ENCODE measurements at regions not wholly inside any gene's neighbourhood (a gene's known extent, or its start where the extent isn't known, plus 50 kb on each side); places are given as distances from the start of the nearest gene placed in this dataset.
A peak's percentile ranks its signal among the peaks of the same experiment; 100 is the strongest.

- Histone ChIP-seq H3K27ac (ENCODE audit: extremely low read length, insufficient read depth, low read length) (no peak overlapping the region), H3K4me2 (ENCODE audit: low read depth, low read length) (no peak overlapping the region), H4K20me1 (ENCODE audit: insufficient read depth, low read length) (no peaks in the 10 kb centered on the region), H2AFZ (ENCODE audit: low read length) (no peak overlapping the region), H3K4me1 (ENCODE audit: insufficient read depth, low read length) (peaks cover 75% of the 10 kb centered on the region), H3K9me3 (ENCODE audit: low read length) (no peaks in the 10 kb centered on the region), H3K27me3 (ENCODE audit: control insufficient read depth in 1 of 2, insufficient read depth in 2 of 2, low read length in 2 of 2) (no peaks in the 10 kb centered on the region), H3K36me3 (replicated peaks in 1 of 2; ENCODE audit: control insufficient read depth in 1 of 2, insufficient read depth in 2 of 2, low read length in 2 of 2) (no peaks in the 10 kb centered on the region), H3K9ac (ENCODE audit: insufficient read depth, low read depth, low read length) (no peak overlapping the region), H3K4me3 (replicated peaks in 1 of 3; ENCODE audit: insufficient read depth in 1 of 3, low read depth in 2 of 3, low read length in 3 of 3) (no peak overlapping the region), H3K79me2 (ENCODE audit: insufficient read depth, low read length) (no peaks in the 10 kb centered on the region)
- ChIA-PET CTCF (ENCODE audit: low intra/inter-chr PET ratio, low total read pairs) (no interaction called here), POLR2A (interaction anchor here (6.6 kb wide), 1 partner anchor 18 kb away, joined by 45 read pairs; no protein-coding TSS in a partner anchor)
- 0 out of 2 replicates have a peak, but pooled peaks have one; percentile 35 for TF ChIP-seq ZNF891 (CRISPR knock-in tag; IDR thresholded peaks at IDR 0.05)
- TF ChIP-seq FOXC1 (CRISPR knock-in tag; IDR thresholded peaks at IDR 0.05; ENCODE audit: borderline replicate concordance): no peak
- BruUV-seq (replicated peaks): no TSS peak
- intact Hi-C loops (cut with micrococcal nuclease; ENCODE audit: unreplicated experiment) (no loop called here), in situ Hi-C loops (cut with HindIII; ENCODE audit: extremely low pct_ligation_motif_present, low pct_unique_long_range_greater_than_20kb) (loop anchor here (25.0 kb wide), 1 partner anchor 103 kb away; the partner anchor contains the start of gene ERRFI1)
- 99% methylated on average over 11 of the region's 11 CpGs for WGBS (ENCODE audit: low lambda C conversion rate)
- DNase-seq (ENCODE audit: low spot score) (no peak), FAIRE-seq (no peak), ATAC-seq (no peak)
These were observed 113.8 kb upstream of the ERRFI1 start for GRCh38 chr1:8139941-8140340.

- H3K27me3 ChIP-seq (ENCODE audit: control insufficient read depth in 1 of 2, insufficient read depth in 2 of 2, low read length in 2 of 2): no peaks in the 10 kb centered on the region
- H3K36me3 ChIP-seq (replicated peaks in 1 of 2; ENCODE audit: control insufficient read depth in 1 of 2, insufficient read depth in 2 of 2, low read length in 2 of 2): no peaks in the 10 kb centered on the region
- ATAC-seq (no peak), FAIRE-seq (no peak), DNase-seq (ENCODE audit: low spot score) (no peak)
- intact Hi-C loops (cut with micrococcal nuclease; ENCODE audit: unreplicated experiment): no loop called here
- no peak for TF ChIP-seq ZNF496 (CRISPR knock-in tag; IDR thresholded peaks at IDR 0.05; ENCODE audit: insufficient replicate concordance)
- no TSS peak for BruUV-seq (replicated peaks)
- ChIA-PET POLR2A (interaction anchor here (6.6 kb wide), 1 partner anchor 17 kb away, joined by 45 read pairs; no protein-coding TSS in a partner anchor), CTCF (ENCODE audit: low intra/inter-chr PET ratio, low total read pairs) (no interaction called here)
- no peak overlapping the region for H3K4me3 ChIP-seq (replicated peaks in 1 of 3; ENCODE audit: insufficient read depth in 1 of 3, low read depth in 2 of 3, low read length in 3 of 3)
- H3K4me1 ChIP-seq (ENCODE audit: insufficient read depth, low read length): peaks cover 75% of the 10 kb centered on the region
- no peaks in the 10 kb centered on the region for H4K20me1 ChIP-seq (ENCODE audit: insufficient read depth, low read length)
- no peak overlapping the region for H3K27ac ChIP-seq (ENCODE audit: extremely low read length, insufficient read depth, low read length)
- no peaks in the 10 kb centered on the region for H3K9me3 ChIP-seq (ENCODE audit: low read length)
- H3K4me2 ChIP-seq (ENCODE audit: low read depth, low read length): no peak overlapping the region
- no peak overlapping the region for H2AFZ ChIP-seq (ENCODE audit: low read length)
- no peak overlapping the region for H3K9ac ChIP-seq (ENCODE audit: insufficient read depth, low read depth, low read length)
- in situ Hi-C loops (cut with HindIII; ENCODE audit: extremely low pct_ligation_motif_present, low pct_unique_long_range_greater_than_20kb): loop anchor here (25.0 kb wide), 1 partner anchor 102 kb away; the partner anchor contains the start of gene ERRFI1
- 96% methylated on average over 6 of the region's 6 CpGs for WGBS (ENCODE audit: low lambda C conversion rate)
- H3K79me2 ChIP-seq (ENCODE audit: insufficient read depth, low read length): no peaks in the 10 kb centered on the region
These were observed 113.3 kb upstream of the ERRFI1 start for GRCh38 chr1:8139383-8139782.
